GM18519 (cell line): ENCODE measurements at regions not wholly inside any gene's neighbourhood (a gene's known extent, or its start where the extent isn't known, plus 50 kb on each side); places are given as distances from the start of the nearest gene placed in this dataset.

Experiments used
- ATAC-seq: cut with Tn5 transposase; IDR thresholded peaks from one replicate; pipeline ENCODE4 v1.9.1; 2021; ENCODE audit warnings: mild to moderate bottlenecking, moderate library complexity; ENCODE audit not compliant: unreplicated experiment, low FRiP score

DNA sequence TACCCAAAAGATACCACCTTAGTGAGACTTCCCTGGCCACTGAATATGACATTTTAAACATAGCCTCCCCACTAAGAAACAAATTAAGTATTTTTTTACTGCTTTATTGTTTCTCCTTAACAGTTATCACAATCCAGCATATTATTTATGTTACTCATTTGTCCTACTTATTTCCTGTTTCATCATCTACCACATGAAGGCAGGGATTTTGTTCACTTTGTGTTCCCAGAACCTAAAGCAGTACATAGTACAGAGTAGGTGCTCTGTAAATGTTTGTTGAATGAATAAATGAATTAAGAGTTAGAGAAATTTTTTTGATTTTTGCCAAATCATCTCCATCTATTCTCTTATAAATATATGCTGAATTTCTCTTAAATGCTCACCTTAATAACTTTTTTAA lies 318.4 kb upstream of the GIMD1 start:
- ATAC-seq, result no peak

DNA sequence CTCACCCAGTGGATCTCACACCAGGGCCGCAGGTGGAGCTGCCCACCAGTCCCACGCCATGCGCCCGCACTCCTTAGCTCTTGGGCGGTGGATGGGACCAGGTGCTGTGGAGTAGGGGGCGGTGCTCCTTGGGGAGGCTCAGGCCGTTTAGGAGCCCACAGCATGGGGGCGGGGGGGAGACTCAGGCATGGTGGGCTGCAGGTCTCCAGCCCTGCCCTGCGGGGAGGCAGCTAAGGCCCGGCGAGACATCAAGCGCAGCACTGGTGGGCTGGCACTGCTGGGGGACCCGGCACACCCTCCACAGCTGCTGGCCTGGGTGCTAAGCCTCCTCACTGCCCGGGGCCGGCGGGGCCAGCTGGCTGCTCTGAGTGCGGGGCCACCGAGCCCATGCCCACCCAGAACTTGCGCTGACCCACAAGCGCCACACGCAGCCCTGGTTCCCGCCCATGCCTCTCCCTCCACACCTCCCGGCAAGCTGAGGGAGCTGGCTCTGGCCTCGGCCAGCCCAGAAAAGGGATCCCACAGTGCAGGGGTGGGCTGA lies 312.9 kb upstream of the GIMD1 start:
- no peak for ATAC-seq

DNA sequence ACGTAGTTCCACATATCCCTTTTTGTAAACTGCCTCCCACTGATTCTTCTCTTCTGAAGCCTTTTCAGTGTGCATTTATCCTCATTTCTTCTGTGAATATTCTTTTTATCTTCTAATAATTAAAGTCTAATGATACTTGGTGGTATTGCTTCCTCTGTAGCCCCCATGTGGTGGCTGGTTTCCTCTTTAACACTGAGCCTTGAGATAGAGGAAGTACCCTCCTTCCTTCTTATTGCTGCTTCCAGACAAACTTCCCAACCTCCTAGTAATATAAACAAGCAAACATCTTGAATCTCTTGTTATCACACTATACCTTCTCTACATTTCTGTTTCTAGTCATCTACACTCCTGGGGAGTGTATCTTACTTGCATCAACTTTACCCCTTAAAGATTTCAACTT lies 310.5 kb upstream of the GIMD1 start:
- no peak for ATAC-seq

DNA sequence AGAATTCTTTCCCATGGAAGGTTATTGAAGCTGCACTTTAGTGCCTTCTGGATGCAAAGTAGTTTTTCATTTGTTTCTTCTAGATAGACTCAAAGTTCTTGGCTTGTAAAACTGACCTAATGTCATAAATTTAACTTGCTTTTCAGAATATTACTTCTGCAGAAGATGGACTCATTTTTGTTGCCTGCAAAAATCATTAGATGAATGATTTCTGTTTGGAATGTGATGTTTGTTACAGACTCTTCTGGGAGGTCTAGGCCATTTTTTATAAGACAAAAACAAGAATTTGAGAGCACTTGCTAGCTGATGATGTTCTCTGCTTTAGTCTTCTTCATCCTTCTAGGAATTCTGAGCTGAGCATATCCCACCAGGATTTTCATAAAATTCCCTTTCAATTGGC lies 308.6 kb upstream of the GIMD1 start:
- ATAC-seq, result no peak

DNA sequence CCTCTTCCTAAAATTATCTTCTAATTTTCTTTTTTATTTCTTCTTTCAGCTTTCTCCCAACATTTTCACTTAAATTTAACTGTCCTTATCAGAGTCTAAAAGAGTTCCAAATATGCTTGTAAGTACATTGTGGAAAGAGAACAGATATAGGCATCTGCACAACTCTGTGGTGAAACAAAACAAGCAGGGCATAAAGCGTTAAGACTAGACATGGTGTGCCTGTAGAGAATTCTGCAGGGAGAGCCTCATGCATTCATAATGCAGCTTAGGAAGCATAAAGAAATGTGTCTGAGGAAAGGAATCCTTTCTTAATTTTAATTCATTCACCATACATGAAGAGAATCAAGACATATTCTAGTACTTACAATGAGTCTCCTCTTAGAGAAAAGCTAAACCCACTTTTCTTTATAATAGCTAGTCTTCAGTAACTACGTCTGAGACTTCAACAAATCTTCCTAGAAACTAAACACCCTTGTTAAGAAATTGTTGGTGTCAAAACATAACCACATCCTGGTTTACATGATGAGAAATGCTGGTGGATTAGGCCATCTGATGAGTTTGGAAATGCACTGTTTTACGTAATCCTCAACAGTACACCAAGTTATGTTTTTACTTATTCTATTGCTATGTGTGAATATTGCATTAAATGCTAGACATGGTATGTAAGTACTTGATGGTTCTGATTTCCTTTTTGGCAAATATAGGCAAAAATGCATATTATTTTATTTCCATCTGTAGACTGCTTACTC lies 307.8 kb upstream of the GIMD1 start:
- no peak for ATAC-seq

DNA sequence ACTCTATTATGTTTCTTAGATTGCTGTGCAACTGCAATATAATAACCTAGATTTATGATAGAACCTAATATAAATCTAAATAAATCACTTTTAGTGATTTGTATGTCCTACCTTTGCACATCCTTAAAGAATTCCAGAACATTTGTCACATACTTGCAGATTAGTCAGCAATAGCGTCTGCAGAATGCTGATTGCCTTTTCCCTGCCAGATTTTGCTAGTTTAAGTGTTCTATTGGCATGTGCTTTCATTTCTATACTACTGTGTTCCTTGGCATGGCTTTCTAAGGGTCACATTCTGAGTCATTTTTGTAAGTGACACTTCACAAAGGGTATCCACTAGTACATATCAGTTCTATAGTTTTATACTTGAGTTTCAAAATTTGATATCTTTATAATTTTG lies 303.1 kb upstream of the GIMD1 start:
- ATAC-seq, result no peak

DNA sequence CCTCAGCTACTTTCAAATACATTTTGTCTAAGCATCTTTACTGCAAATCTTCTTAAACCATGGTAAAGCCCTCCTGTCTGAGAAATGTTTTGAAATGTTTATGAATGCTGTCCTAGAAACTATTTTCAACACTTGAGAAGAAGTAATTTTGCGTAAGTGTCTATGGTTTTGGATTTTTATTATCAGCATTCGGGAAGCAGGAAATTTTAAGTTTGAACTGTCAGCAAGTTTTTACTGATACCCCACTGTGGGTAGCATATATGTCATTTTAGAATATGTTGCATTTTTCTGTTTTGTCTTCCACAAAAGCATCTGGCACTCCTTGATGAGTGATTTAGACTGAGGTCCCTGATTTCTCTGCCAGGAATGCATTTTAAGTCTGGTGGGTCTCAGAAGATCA lies 302.4 kb upstream of the GIMD1 start:
- ATAC-seq, result no peak

DNA sequence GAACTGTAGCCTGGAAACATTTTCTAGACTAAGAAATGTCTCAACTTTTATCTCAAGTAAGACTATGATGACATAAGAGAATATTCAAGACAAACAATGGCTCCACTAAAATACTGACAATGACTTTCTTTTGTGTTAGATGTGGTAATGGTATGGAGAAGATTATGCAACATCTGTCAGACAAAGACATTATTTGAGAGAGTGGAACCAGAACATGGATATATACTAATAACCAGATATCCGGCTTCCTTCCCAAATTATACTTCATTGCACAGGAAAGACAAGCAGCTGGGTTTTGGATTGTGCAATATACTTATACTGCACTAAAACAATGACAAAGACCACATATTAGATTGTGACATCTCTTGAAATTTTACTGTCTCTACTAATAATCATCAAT lies 290.8 kb upstream of the GIMD1 start:
- no peak for ATAC-seq

DNA sequence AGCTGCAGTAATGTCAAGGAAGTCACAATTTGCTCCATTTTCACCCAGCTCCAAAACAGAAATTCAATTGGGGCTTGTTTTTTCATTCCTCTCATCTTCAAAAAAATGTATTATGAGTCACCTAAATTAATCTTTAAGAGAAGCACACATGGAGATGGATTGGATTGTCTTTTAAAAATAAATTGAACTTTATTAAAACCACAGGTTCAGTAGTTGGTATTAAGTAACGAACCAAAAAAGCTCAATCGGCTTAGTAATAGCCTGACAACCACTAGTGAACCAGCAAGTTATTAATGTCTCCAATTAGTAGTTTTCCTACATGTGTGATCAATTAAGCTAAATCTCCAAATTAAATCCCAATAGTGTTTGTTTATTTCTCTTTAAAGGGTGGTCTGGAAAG lies 283.5 kb upstream of the GIMD1 start:
- no peak for ATAC-seq

DNA sequence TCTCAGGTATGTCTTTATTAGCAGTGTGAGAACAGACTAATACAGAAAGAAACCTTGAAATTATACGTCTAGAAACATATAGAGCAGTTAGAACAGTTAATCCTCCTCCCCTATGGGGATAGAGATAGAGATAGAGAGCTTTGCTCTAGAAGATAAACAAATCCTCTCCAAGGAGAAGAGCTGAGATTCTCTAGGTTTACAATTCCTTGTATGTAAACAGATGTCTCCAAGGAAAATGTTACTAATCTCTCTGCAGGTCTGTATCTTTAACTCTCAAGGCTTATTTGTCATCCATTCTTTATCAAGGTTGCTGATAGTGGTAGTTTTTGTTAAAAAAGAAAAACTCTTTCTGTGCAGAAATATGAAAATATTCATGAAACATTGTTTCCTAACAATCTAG lies 282.1 kb upstream of the GIMD1 start:
- no peak for ATAC-seq

DNA sequence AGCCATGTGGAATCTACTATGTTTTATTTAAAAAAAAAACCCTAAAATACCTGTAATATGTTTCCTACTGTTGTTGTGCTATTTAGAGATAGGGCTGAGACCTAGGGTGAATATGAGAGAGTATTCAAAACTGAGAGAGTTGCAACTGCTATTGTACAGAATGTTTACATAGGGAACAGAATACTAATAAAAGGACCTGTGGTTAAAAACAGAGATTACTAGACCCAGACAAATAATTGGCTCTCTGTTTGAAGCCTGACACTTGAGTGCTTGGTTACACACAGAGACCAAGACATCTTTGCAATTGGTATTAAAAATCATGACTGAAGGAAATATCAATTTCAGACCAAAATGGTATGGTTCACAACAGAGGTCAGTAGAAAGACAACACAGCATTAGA lies 278.9 kb upstream of the GIMD1 start:
- no peak for ATAC-seq

DNA sequence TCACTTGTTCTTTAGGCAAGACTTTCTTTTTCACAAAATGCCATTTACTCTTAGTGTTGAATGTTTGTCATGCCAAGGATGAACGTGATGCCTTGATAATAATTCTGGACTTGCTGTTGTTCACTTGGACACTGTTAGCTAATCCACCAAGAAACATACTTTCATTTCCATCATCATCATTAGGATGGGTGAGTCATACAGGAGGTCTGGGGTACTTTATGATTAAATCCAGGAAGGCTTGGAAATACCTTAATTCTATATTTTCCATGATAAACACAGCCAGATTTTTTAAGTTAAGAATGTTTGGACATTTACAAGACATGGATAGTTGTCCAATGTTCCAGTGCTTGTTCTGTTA lies 260.7 kb upstream of the GIMD1 start:
- ATAC-seq, result no peak

DNA sequence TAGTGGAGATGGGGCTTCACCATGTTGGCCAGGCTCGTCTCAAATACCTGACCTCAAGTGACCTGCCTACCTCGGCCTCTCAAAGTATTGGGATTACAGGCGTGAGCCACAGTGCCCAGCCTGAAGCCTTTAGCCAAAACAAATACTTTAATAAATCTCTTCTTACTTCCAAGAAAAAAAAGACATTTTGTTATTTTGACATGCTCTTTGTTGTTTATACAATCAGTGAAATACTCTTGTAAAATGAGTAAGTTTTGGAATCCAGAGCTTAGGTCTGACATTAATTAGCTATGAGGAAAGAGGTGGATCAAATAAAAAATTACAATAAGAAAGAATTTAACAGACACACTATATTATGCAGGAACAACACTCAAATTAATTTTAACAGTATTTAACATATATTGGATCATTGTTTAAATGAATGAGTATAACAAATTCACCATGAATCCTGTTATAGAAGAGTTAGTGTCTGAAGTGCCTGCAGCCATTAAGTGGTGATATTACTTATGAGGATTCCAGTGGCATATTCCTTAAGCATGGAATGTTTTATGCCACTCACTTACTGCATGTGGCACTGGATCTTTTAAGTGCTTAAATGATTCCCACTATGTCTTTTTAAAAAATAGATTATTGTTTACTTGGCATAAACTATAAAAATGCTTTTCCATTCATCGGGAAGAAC lies 260.1 kb upstream of the GIMD1 start:
- no peak for ATAC-seq

DNA sequence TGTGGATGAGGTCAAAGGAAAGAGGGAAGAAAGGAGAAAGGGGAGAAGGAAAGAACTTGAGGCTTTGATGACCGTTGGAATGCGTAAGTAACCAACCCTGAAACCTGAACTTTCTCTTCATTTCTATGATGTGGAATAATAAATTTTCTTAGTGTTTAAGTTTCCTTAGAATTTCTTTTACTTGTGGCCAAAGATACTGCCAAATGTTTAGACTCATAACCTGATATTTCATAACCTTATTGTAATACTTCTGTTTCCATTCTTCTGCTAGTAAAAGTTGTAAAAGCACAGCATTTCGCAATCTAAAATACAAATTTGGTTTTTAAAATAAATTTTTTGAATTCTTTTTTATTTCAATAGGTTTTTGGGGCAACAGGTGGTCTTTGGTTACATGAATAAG lies 258.5 kb upstream of the GIMD1 start:
- ATAC-seq, result no peak

DNA sequence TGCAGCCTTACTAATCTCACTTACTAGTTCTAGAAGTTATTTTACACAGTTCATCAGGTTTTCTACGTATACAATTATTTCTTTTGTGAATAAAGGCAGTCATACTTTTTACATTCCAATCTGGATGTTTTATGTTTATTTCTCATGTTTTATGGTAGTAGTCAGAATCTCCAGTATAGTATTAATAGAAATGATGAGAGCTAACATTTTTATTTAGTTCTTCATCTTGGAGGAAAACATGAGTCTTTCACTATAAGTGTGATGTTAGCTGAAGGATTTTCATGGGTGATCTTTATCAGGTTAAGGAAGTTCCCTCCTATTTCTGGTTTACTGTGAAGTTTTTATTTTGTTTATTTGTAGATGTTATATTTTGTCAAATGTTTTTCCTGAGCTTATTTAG lies 256.1 kb upstream of the GIMD1 start:
- ATAC-seq, result no peak

DNA sequence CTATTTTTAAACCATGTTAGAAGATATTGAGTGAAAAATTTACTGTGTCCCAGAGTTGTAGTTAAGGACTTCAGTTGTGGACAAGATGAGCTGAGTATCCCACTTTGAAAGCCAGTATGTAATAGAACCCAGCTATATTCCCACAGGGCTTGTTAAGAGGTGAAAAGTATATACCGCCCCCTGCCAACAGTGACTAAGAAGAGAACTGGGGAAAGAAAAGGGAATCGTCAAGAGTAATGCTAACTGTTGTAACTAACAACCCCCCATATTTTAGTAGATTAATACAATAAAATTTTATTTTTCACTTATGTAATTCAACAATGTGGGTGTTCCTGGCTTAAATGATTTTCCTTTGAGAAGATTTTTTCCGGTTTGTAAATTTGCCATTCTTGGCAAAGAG lies 250.4 kb upstream of the GIMD1 start:
- ATAC-seq, result no peak

DNA sequence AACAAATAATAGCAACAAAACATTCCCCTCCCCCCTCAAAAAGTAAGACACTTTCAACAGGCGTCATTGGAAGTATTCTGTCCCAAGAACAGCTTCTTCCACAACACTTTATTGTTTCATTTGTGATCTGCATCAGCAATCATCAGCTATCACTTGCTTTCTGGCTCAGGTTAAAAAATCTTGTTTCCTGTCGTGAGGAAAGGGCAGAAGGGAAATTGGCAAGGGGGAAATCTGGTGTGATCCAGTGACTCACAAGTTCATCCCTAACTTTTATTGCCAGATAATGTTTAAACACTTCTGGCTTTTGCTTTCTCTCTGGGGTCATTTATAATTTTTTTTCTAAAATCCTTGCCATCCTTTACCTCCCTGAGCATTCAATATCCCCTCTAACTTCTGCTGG lies 247.4 kb upstream of the GIMD1 start:
- ATAC-seq, result no peak

DNA sequence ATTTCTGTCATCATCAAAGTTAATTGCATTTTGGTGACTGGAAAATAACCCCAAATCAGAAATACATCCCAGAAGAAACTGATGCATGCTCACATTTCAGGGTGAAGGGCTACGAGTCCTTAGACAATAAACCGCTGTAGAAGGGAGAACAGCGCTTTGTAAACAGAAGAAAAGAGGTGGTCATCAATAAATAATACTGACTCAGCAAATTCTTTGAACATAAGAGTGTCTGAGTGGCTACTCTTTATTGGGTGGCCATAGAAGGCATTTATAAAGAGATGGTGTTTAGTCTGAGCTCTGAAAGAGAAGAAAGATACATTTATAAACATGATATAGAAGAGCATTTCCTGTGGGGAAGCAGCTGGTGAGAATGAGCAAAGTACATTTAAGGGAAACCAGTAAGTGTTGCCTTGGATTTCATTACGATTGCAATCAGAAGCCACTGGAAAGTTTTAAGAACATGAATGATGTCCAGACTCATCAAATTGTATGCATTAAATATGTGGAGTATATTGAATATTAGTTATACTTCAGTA lies 246.9 kb upstream of the GIMD1 start:
- ATAC-seq, result no peak

DNA sequence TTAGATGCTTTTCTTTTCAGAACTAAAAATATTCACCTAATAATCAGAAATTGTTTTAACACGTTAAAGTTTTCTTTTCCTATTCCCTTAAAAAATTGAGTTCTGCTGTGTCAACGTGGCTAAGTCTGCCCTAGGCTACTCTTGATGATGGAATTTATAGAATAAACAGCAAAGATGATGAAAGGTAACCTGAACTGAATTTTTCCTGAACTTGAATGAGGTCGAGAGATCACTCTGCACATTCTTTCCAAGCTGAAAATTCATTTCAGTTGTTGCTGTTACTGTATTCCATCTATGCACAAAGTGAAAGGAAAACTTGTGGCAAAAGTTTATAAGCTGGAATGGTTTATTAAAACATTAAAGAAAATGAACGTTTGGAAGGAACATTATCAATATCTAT lies 245.9 kb upstream of the GIMD1 start:
- no peak for ATAC-seq

DNA sequence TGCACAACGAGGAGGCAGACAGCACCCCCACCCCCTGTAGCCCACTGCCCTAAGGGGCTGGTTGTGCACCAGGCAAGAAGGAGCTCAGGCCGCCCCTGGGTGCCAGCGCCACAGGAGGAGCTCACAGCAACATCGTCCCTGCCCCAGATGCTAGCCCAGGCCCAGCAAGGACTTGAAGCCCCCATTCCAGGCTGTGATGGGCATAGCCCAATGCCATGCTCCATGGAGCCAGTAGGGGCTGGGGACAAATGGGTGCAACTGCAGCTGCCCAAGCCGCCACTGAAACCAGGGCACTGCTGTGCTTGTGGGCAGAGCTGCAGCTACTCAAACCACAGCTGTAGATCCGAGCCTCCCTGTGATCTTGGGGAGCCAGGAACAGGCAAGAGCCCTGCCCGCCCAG lies 241.3 kb upstream of the GIMD1 start:
- ATAC-seq, result no peak

DNA sequence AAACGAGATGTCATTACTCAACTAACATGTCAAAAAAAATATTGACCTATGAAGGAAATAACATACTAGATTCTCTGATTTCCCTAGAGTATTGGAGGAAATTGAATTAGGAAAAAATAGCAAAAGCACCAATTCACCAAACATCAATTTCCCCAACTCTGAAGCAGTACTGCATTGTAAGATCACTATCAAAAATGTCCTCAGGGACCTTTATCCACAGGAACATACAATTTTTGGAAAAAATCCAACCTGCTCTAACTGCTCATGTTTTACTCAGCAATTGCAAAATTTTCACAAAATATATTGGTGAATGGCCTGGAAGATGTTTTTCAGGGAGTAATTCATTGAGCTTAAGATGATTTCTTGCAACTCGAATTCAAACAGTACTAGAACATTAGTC lies 239.0 kb upstream of the GIMD1 start:
- no peak for ATAC-seq
